Mucosa of descending colon (tissue), 3 donors: ENCODE measurements at regions not wholly inside any gene's neighbourhood (a gene's known extent, or its start where the extent isn't known, plus 50 kb on each side); places are given as distances from the start of the nearest gene placed in this dataset.

ENCODE experiments used
- ATAC-seq: fragments of 200-7000 bp; cut with Tn5 transposase; one replicate; pipeline ENCODE4 v1.9.1; 2020; ENCODE audit warnings: mild to moderate bottlenecking, moderate library complexity
- DNase-seq, 3 donors: peaks; one replicate each; pipeline ENCODE4 v3.0.0-alpha.2; 2020
- H3K36me3 ChIP-seq: fragments of 200-600 bp; one replicate; pipeline ENCODE4 v1.8.0; 2021; ENCODE audit warnings: low read depth, mild to moderate bottlenecking
- H3K4me1 ChIP-seq: fragments of 200-600 bp; one replicate; pipeline ENCODE4 v1.8.0; 2021; ENCODE audit warnings: low read depth, mild to moderate bottlenecking
- H3K4me3 ChIP-seq: fragments of 200-600 bp; one replicate; pipeline ENCODE4 v1.8.0; 2021; ENCODE audit warnings: mild to moderate bottlenecking
- H3K9me3 ChIP-seq: fragments of 200-600 bp; one replicate; pipeline ENCODE4 v1.8.0; 2021; ENCODE audit warnings: mild to moderate bottlenecking
- CTCF ChIP-seq: fragments of 200-600 bp; IDR thresholded peaks from one replicate; pipeline ENCODE4 v1.8.0; 2022; ENCODE audit warnings: antibody characterized with exemption, mild to moderate bottlenecking
- intact Hi-C, 2 donors: fragments of 100-400 bp; cut with DNase I in 1 of 2; cut with micrococcal nuclease in 1 of 2; formaldehyde crosslinking; loops; one replicate each; pipeline versions ENCODE4 v1.11.0 to v1.11.1; 2022; cut with DNase I, micrococcal nuclease
- donor health status: DM: no; HTN: no; CAD: no; lungs with moderate emphysema.
- donor health status: DM: no; HTN: no; CAD: no.
- donor health status: DM: no; HTN: yes; CAD: no.

- ATAC-seq (no peak), DNase-seq (no peak)
- TF ChIP-seq CTCF = no peak
- Histone ChIP-seq H3K9me3 (no peaks in the 10 kb centered on the region), H3K36me3 (no peaks in the 10 kb centered on the region), H3K4me1 (no peaks in the 10 kb centered on the region), H3K4me3 (no peak overlapping the region)
- intact Hi-C loops = no loop called here
Measured at GRCh38 chr5:9852671-9853070, 222.5 kb upstream of the TAS2R1 start.

- no peaks in the 10 kb centered on the region for H3K36me3 ChIP-seq
- intact Hi-C loops = no loop called here
- TF ChIP-seq CTCF = no peak
- H3K4me1 ChIP-seq = no peaks in the 10 kb centered on the region
- ATAC-seq (no peak), DNase-seq (no peak)
- H3K9me3 ChIP-seq = no peaks in the 10 kb centered on the region
- H3K4me3 ChIP-seq = no peak overlapping the region
Measured at GRCh38 chr5:9851458-9851857, 221.3 kb upstream of the TAS2R1 start.

GRCh38 chr5:9850456-9850855 is 220.3 kb upstream of the TAS2R1 start:
- H3K4me1 ChIP-seq = no peaks in the 10 kb centered on the region
- no peaks in the 10 kb centered on the region for H3K36me3 ChIP-seq
- DNase-seq (no peak), ATAC-seq (no peak)
- no peaks in the 10 kb centered on the region for H3K9me3 ChIP-seq
- H3K4me3 ChIP-seq = no peak overlapping the region
- intact Hi-C loops = no loop called here
- TF ChIP-seq CTCF = no peak

- intact Hi-C loops = no loop called here
- no peaks in the 10 kb centered on the region for H3K4me1 ChIP-seq
- no peak for TF ChIP-seq CTCF
- ATAC-seq (no peak), DNase-seq (no peak)
- H3K4me3 ChIP-seq = no peak overlapping the region
- H3K36me3 ChIP-seq = no peaks in the 10 kb centered on the region
- H3K9me3 ChIP-seq = no peaks in the 10 kb centered on the region
Measured at GRCh38 chr5:9847631-9848030, 217.5 kb upstream of the TAS2R1 start.

GRCh38 chr5:9845185-9845584 is 215.0 kb upstream of the TAS2R1 start:
- H3K4me3 ChIP-seq = no peak overlapping the region
- no peak for ATAC-seq
- no peaks in the 10 kb centered on the region for H3K9me3 ChIP-seq
- no peaks in the 10 kb centered on the region for H3K36me3 ChIP-seq
- no peaks in the 10 kb centered on the region for H3K4me1 ChIP-seq
- intact Hi-C loops = no loop called here
- no peak for DNase-seq
- TF ChIP-seq CTCF = no peak

- no peak for TF ChIP-seq CTCF
- H3K9me3 ChIP-seq = no peaks in the 10 kb centered on the region
- ATAC-seq (no peak), DNase-seq (no peak)
- intact Hi-C loops = no loop called here
- no peaks in the 10 kb centered on the region for H3K4me1 ChIP-seq
- no peaks in the 10 kb centered on the region for H3K36me3 ChIP-seq
- H3K4me3 ChIP-seq = no peak overlapping the region
Measured at GRCh38 chr5:9841516-9842170, 211.5 kb upstream of the TAS2R1 start.
